ENCODE measurements at regions not wholly inside any gene's neighbourhood (a gene's known extent, or its start where the extent isn't known, plus 50 kb on each side); places are given as distances from the start of the nearest gene placed in this dataset.

- H3K4me3 Mint-ChIP-seq = no peak overlapping the region
- no peaks in the 10 kb centered on the region for H3K27me3 ChIP-seq (ENCODE audit: control insufficient read depth, insufficient read depth, low read length, poor library complexity, severe bottlenecking)
- no peak overlapping the region for H3K27ac ChIP-seq (ENCODE audit: low read depth, low read length)
- DNase-seq = no peak
- H3K36me3 ChIP-seq (ENCODE audit: control insufficient read depth, insufficient read depth, low read length) = no peaks in the 10 kb centered on the region
- no peaks in the 10 kb centered on the region for H3K4me1 Mint-ChIP-seq
- H3K4me3 ChIP-seq (ENCODE audit: low read length) = no peak overlapping the region
- H3K9me3 Mint-ChIP-seq = peaks cover 16% of the 10 kb centered on the region
- H3K27ac Mint-ChIP-seq = no peak overlapping the region
- no peaks in the 10 kb centered on the region for H3K9me3 ChIP-seq (ENCODE audit: control insufficient read depth, low read length)
- H3K9ac ChIP-seq (ENCODE audit: extremely low read depth, low read length, poor library complexity, severe bottlenecking) = no peak overlapping the region
- TF ChIP-seq CTCF (conservative IDR thresholded peaks at IDR 0.05) = no peak
- no peaks in the 10 kb centered on the region for H3K36me3 Mint-ChIP-seq (ENCODE audit: low read depth)
- no peaks in the 10 kb centered on the region for H3K4me1 ChIP-seq (ENCODE audit: control insufficient read depth, insufficient read depth, low read length)
- no peaks in the 10 kb centered on the region for H3K27me3 Mint-ChIP-seq (ENCODE audit: insufficient read depth)
- WGBS, 2 experiments (ENCODE audit: insufficient coverage in 1 of 2, insufficient read length in 1 of 2) = 60 to 63% methylated on average over 2 to 3 of the region's 3 CpGs
Observed at GRCh38 chr2:88875736-88876135, 184.3 kb downstream of the RPIA start.

GRCh38 chr2:88880441-88880953, 189.0 kb downstream of the RPIA start:
- no peak overlapping the region for H3K27ac Mint-ChIP-seq
- H3K27me3 Mint-ChIP-seq (ENCODE audit: insufficient read depth) = no peaks in the 10 kb centered on the region
- peaks cover 31% of the 10 kb centered on the region for H3K9me3 Mint-ChIP-seq
- H3K4me1 Mint-ChIP-seq = no peaks in the 10 kb centered on the region
- Histone ChIP-seq H3K9ac (ENCODE audit: extremely low read depth, low read length, poor library complexity, severe bottlenecking) (no peak overlapping the region), H3K4me1 (ENCODE audit: control insufficient read depth, insufficient read depth, low read length) (no peaks in the 10 kb centered on the region), H3K4me3 (ENCODE audit: low read length) (no peak overlapping the region), H3K27ac (ENCODE audit: low read depth, low read length) (no peak overlapping the region), H3K36me3 (ENCODE audit: control insufficient read depth, insufficient read depth, low read length) (no peaks in the 10 kb centered on the region), H3K27me3 (ENCODE audit: control insufficient read depth, insufficient read depth, low read length, poor library complexity, severe bottlenecking) (no peaks in the 10 kb centered on the region), H3K9me3 (ENCODE audit: control insufficient read depth, low read length) (no peaks in the 10 kb centered on the region)
- H3K4me3 Mint-ChIP-seq = no peak overlapping the region
- peak; percentile 50 for DNase-seq
- 57 to 73% methylated on average over 9 to 11 of the region's 11 CpGs for WGBS, 2 experiments (ENCODE audit: insufficient coverage in 1 of 2, insufficient read length in 1 of 2)
- no peaks in the 10 kb centered on the region for H3K36me3 Mint-ChIP-seq (ENCODE audit: low read depth)
- peak; percentile 80 for TF ChIP-seq CTCF (conservative IDR thresholded peaks at IDR 0.05)

- H3K27ac ChIP-seq (ENCODE audit: low read depth, low read length) = no peak overlapping the region
- DNase-seq = no peak
- Mint-ChIP-seq H3K36me3 (ENCODE audit: low read depth) (no peaks in the 10 kb centered on the region), H3K9me3 (peaks cover 40% of the 10 kb centered on the region), H3K4me1 (no peaks in the 10 kb centered on the region), H3K4me3 (no peak overlapping the region), H3K27ac (no peak overlapping the region), H3K27me3 (ENCODE audit: insufficient read depth) (no peaks in the 10 kb centered on the region)
- no peaks in the 10 kb centered on the region for H3K9me3 ChIP-seq (ENCODE audit: control insufficient read depth, low read length)
- H3K36me3 ChIP-seq (ENCODE audit: control insufficient read depth, insufficient read depth, low read length) = no peaks in the 10 kb centered on the region
- no peak overlapping the region for H3K9ac ChIP-seq (ENCODE audit: extremely low read depth, low read length, poor library complexity, severe bottlenecking)
- H3K4me1 ChIP-seq (ENCODE audit: control insufficient read depth, insufficient read depth, low read length) = no peaks in the 10 kb centered on the region
- peaks cover 5% of the 10 kb centered on the region for H3K27me3 ChIP-seq (ENCODE audit: control insufficient read depth, insufficient read depth, low read length, poor library complexity, severe bottlenecking)
- 89 to 93% methylated on average over 3 of the region's 3 CpGs for WGBS, 2 experiments (ENCODE audit: insufficient coverage in 1 of 2, insufficient read length in 1 of 2)
- H3K4me3 ChIP-seq (ENCODE audit: low read length) = no peak overlapping the region
- TF ChIP-seq CTCF (conservative IDR thresholded peaks at IDR 0.05) = no peak
Observed at GRCh38 chr2:88885275-88885674, 193.8 kb downstream of the RPIA start.
